ENCODE measurements at regions not wholly inside any gene's neighbourhood (a gene's known extent, or its start where the extent isn't known, plus 50 kb on each side); places are given as distances from the start of the nearest gene placed in this dataset.

DNA sequence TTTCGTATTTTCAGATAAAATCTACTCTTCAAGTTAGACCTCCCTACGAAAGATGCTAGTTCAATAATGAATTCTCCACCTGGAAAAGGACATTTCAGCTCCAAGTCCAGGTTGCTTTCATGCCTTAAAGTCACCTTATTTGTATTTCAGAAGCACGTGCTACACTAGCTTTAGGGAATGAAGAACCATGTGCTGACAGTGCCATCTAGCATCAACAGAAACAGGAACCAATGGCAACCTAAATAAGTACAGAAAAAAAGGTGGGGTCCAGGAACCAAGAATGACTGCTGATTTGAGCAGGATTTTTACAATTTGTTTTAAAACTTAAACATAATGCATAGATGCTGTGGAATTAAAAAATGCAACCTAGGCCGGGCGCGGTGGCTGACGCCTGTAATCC lies 77.6 kb upstream of the SNRPN start:
- TF ChIP-seq ZNF384 (IDR thresholded peaks at IDR 0.05), result no peak
- TF ChIP-seq, protein P1, sequence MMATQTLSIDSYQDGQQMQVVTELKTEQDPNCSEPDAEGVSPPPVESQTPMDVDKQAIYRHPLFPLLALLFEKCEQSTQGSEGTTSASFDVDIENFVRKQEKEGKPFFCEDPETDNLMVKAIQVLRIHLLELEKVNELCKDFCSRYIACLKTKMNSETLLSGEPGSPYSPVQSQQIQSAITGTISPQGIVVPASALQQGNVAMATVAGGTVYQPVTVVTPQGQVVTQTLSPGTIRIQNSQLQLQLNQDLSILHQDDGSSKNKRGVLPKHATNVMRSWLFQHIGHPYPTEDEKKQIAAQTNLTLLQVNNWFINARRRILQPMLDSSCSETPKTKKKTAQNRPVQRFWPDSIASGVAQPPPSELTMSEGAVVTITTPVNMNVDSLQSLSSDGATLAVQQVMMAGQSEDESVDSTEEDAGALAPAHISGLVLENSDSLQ (IDR thresholded peaks at IDR 0.05), result no peak
- no peak for TF ChIP-seq SUZ12 (IDR thresholded peaks at IDR 0.05)
- TF ChIP-seq ARNT (IDR thresholded peaks at IDR 0.05), result no peak
- no peak for TF ChIP-seq L3MBTL2 (conservative IDR thresholded peaks at IDR 0.05)
- no peak for TF ChIP-seq FOXM1 (IDR thresholded peaks at IDR 0.05; ENCODE audit: borderline replicate concordance)
- TF ChIP-seq BHLHE40 (IDR thresholded peaks at IDR 0.05; ENCODE audit: borderline replicate concordance), result no peak
- no peak for TF ChIP-seq LEF1 (IDR thresholded peaks at IDR 0.05; ENCODE audit: borderline replicate concordance)
